Activated CD4-positive, alpha-beta memory T cell treated with anti-CD3 and anti-CD28 coated beads for 36 hours (primary cell): ENCODE measurements at regions not wholly inside any gene's neighbourhood (a gene's known extent, or its start where the extent isn't known, plus 50 kb on each side); places are given as distances from the start of the nearest gene placed in this dataset.

Experiments used
- CTCF ChIA-PET: fragments of 350-600 bp; sonication (Branson Sonifier 250); formaldehyde crosslinking; loops from one replicate; lab custom pipeline; 2021; ENCODE audit warnings: antibody characterized with exemption, inconsistent platforms; lab: Charles Lee
- POLR2A ChIA-PET: fragments of 350-600 bp; sonication (Branson Sonifier 250); formaldehyde crosslinking; loops from one replicate; lab custom pipeline; 2021; ENCODE audit warnings: antibody characterized with exemption; lab: Charles Lee
- DNase-seq: peaks from one replicate; pipeline ENCODE4 v3.0.0-alpha.2; 2020
- H3K27ac Mint-ChIP-seq: one replicate; pipeline ENCODE4 v1.8.0; 2021; ENCODE audit warnings: mixed read lengths
- H3K27me3 Mint-ChIP-seq: one replicate; pipeline ENCODE4 v1.8.0; 2021; ENCODE audit warnings: mixed read lengths
- H3K36me3 Mint-ChIP-seq: one replicate; pipeline ENCODE4 v1.8.0; 2021; ENCODE audit warnings: mixed read lengths
- H3K4me1 Mint-ChIP-seq: one replicate; pipeline ENCODE4 v1.8.0; 2021; ENCODE audit warnings: low read depth, mixed read lengths
- H3K4me3 Mint-ChIP-seq: one replicate; pipeline ENCODE4 v1.8.0; 2021; ENCODE audit warnings: mild to moderate bottlenecking, mixed read lengths
- H3K9me3 Mint-ChIP-seq: one replicate; pipeline ENCODE4 v1.8.0; 2021; ENCODE audit warnings: mixed read lengths
- intact Hi-C: fragments of 100-400 bp; cut with micrococcal nuclease; formaldehyde crosslinking; loops from one replicate; pipeline ENCODE4 v1.15.1; 2023

- Mint-ChIP-seq H3K27me3 (peaks cover 8% of the 10 kb centered on the region), H3K4me1 (peaks cover 14% of the 10 kb centered on the region), H3K9me3 (no peaks in the 10 kb centered on the region), H3K36me3 (no peaks in the 10 kb centered on the region), H3K27ac (no peak overlapping the region), H3K4me3 (no peak overlapping the region)
- POLR2A ChIA-PET = no interaction called here
- DNase-seq = no peak
- CTCF ChIA-PET = interaction anchor here (0.9 kb wide), 1 partner anchor 15 kb away, joined by 3 read pairs; no protein-coding TSS in a partner anchor
- intact Hi-C loops = no loop called here
Observed at GRCh38 chr3:72536206-72536877, 311.9 kb downstream of the SHQ1 start.

- no peak overlapping the region for H3K27ac Mint-ChIP-seq
- H3K9me3 Mint-ChIP-seq = no peaks in the 10 kb centered on the region
- peaks cover 14% of the 10 kb centered on the region for H3K4me1 Mint-ChIP-seq
- no peak overlapping the region for H3K4me3 Mint-ChIP-seq
- DNase-seq = no peak
- intact Hi-C loops = no loop called here
- ChIA-PET CTCF (interaction anchor here (0.9 kb wide), 1 partner anchor 15 kb away, joined by 3 read pairs; no protein-coding TSS in a partner anchor), POLR2A (no interaction called here)
- peaks cover 11% of the 10 kb centered on the region for H3K27me3 Mint-ChIP-seq
- H3K36me3 Mint-ChIP-seq = no peaks in the 10 kb centered on the region
Observed at GRCh38 chr3:72535772-72536171, 312.5 kb downstream of the SHQ1 start.

DNA sequence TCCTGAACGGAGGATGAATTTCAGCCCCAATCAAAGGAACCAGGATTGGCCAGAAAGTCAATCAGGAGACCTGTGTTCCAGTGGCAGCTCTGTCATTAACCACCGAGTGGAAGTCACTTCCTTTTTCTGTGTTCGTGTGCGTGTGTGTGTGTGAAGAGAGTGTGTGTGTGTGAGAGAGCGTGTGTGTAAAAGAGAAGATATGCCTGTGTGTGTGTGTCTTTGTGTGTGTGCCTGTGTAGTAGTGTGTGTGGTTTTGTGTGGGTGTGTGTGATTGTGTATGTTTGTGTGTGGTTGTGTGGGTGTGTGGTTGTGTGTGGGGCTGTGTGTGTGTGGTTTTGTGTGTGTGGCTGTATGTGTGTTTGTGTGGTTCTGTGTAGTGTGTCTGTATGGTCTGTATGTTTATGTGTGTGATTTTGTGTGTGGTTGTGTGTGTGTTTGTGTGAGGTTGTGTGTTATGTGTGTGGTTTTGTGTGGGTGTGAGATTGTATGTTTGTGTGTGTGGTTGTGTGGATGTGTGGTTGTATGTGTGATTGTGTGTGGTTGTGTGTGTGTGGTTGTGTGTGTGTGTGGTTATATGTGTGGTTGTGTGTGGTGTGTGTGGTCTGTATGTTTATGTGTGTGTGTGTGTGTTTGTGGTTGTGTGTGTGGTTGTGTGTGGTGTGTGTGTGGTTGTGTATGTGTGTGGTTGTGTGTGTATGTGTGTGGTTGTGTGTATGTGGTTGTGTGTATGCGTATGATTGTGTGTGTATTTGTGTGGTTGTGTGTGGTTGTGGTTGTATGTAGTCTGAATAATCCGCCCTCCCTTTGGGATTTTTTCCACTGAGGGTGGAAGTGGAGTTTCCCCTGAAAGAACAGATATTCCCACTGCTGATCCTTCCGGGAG is 314.4 kb downstream of the SHQ1 start:
- no peaks in the 10 kb centered on the region for H3K9me3 Mint-ChIP-seq
- no peak for DNase-seq
- H3K4me1 Mint-ChIP-seq = peaks cover 12% of the 10 kb centered on the region
- peak overlapping the region; percentile 9 for H3K4me3 Mint-ChIP-seq
- intact Hi-C loops = no loop called here
- CTCF ChIA-PET = interaction anchor here (0.6 kb wide), 1 partner anchor 50 kb away, joined by 3 read pairs; no protein-coding TSS in a partner anchor
- POLR2A ChIA-PET = no interaction called here
- H3K27ac Mint-ChIP-seq = no peak overlapping the region
- H3K36me3 Mint-ChIP-seq = no peaks in the 10 kb centered on the region
- H3K27me3 Mint-ChIP-seq = peaks cover 11% of the 10 kb centered on the region

DNA sequence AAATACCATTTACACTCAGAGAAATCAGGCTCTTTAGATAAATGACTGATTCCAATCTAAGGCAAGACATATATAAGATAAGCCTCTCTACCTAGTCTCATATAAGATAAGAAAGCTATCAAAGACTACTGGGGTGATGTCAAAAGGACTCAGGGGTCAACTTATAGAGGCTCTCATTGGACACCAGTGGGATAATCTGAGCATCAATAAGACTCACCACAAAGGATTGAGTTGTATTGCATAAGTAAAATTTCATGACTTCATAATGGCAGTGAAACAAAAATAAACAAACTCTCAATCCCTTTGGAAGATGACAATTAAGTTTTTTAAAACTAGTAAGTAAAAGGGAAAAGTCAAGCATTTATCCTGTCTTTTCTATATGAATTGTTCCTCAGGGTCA is 317.8 kb downstream of the SHQ1 start:
- Mint-ChIP-seq H3K27ac (no peak overlapping the region), H3K4me3 (no peak overlapping the region), H3K9me3 (no peaks in the 10 kb centered on the region), H3K4me1 (peaks cover 5% of the 10 kb centered on the region), H3K27me3 (peaks cover 13% of the 10 kb centered on the region), H3K36me3 (no peaks in the 10 kb centered on the region)
- intact Hi-C loops = no loop called here
- ChIA-PET CTCF (no interaction called here), POLR2A (no interaction called here)
- DNase-seq = no peak

GRCh38 chr3:72529081-72529480 is 319.2 kb downstream of the SHQ1 start:
- no peak overlapping the region for H3K27ac Mint-ChIP-seq

DNA sequence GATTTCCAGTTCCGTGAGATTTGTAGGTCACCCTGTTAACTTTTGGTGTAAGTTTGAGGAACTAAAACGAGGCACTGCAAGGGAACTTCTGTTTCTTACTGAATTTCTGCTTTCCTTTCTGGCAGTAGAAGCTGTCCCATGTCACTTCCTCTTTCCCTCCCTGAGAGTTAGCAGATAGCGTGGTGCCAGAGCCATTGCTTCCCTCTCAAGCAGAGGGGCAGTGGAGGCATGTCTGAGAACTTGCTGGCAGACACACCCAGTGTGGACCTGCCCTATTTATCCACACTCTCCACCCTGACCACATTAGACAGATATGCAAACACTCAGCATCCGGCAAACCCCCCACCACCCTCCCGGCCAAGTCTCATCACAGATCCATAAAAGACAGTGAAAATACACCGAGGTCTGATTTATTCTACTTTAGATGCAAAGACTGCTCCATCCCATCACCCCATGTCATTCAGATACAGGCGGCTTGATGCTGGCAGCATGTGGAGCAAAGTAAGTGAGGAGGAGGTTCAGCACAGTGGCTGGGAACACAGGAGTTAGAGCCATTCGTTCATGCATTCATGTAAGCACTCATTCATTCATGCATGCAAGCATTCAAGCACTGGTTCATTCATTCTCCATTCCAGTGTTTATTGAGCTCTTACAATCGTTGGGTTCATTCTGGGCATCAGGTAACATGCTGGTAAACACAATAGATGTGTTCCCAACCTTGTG is 324.7 kb downstream of the SHQ1 start:
- POLR2A ChIA-PET = no interaction called here
- Mint-ChIP-seq H3K4me1 (peaks cover 44% of the 10 kb centered on the region), H3K9me3 (no peaks in the 10 kb centered on the region), H3K27me3 (peaks cover 3% of the 10 kb centered on the region), H3K27ac (no peak overlapping the region), H3K4me3 (no peak overlapping the region), H3K36me3 (no peaks in the 10 kb centered on the region)
- no peak for DNase-seq
- CTCF ChIA-PET = no interaction called here
- intact Hi-C loops = loop anchor here (5.0 kb wide), 2 partner anchors 96 to 299 kb away; no protein-coding TSS in a partner anchor

More at GRCh38 chr3:72529081-72529480, 319.2 kb downstream of the SHQ1 start:
- peaks cover 5% of the 10 kb centered on the region for H3K4me1 Mint-ChIP-seq
- POLR2A ChIA-PET = no interaction called here
- H3K4me3 Mint-ChIP-seq = no peak overlapping the region
- CTCF ChIA-PET = interaction anchor here (0.6 kb wide), 1 partner anchor 520 kb away, joined by 3 read pairs; no protein-coding TSS in a partner anchor
- intact Hi-C loops = no loop called here
- peaks cover 13% of the 10 kb centered on the region for H3K27me3 Mint-ChIP-seq
- no peaks in the 10 kb centered on the region for H3K36me3 Mint-ChIP-seq
- no peaks in the 10 kb centered on the region for H3K9me3 Mint-ChIP-seq
- no peak for DNase-seq

GRCh38 chr3:72520690-72521308 is 327.4 kb downstream of the SHQ1 start:
- no peaks in the 10 kb centered on the region for H3K9me3 Mint-ChIP-seq
- H3K36me3 Mint-ChIP-seq = no peaks in the 10 kb centered on the region
- peaks cover 44% of the 10 kb centered on the region for H3K4me1 Mint-ChIP-seq
- H3K27ac Mint-ChIP-seq = peak overlapping the region; percentile 92
- ChIA-PET POLR2A (interaction anchor here (0.6 to 2.1 kb wide), 13 partner anchors 22 to 1071 kb away, joined by 3 to 18 read pairs (median 4); no protein-coding TSS in a partner anchor), CTCF (interaction anchor here (1.0 to 1.7 kb wide), 2 partner anchors 15 to 38 kb away, joined by 3 to 7 read pairs; no protein-coding TSS in a partner anchor)
- H3K4me3 Mint-ChIP-seq = peak overlapping the region; percentile 22
- peak; percentile 87 for DNase-seq
- intact Hi-C loops = loop anchor here (1.0 to 5.0 kb wide), 14 partner anchors 18 to 538 kb away; no protein-coding TSS in a partner anchor
- H3K27me3 Mint-ChIP-seq = no peaks in the 10 kb centered on the region

DNA sequence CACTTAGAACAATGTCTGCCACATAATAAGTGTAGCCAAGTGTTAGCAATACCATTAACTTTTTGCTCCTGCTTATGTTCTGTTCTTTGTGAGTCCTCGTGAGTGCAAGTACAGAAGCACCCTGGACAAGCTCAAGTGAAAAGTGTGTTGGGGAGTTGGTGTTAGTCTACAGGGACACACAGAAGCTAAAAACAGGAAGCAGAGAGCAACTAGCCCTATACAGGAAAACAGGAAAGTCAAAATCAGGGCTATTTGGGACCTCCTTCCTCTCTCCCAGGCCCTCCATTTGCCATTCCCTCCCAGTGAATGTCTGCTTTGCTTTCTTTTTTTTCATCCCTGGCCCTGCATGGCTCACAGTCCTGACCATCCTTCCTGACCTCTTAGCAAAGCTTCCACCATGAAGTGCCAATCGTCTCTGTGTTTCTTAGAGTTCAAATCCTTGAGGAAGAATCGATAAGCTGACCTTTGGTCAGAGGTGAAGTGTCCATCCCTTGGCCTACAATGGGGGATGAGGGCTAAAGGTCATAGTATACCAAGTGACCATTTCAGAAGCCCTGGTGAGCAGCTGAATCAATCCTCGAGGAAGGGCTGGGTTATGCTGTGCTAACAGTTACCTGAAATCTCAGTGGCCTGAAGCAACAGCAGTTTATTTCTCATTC is 328.2 kb downstream of the SHQ1 start:
- H3K4me1 Mint-ChIP-seq = peaks cover 44% of the 10 kb centered on the region
- ChIA-PET POLR2A (interaction anchor here (0.6 to 2.1 kb wide), 9 partner anchors 21 to 107 kb away, joined by 3 to 18 read pairs (median 5); no protein-coding TSS in a partner anchor), CTCF (interaction anchor here (0.9 to 1.7 kb wide), 2 partner anchors 37 to 645 kb away, joined by 4 to 7 read pairs; no protein-coding TSS in a partner anchor)
- H3K27me3 Mint-ChIP-seq = no peaks in the 10 kb centered on the region
- intact Hi-C loops = loop anchor here (2.0 to 5.0 kb wide), 4 partner anchors 83 to 457 kb away; no protein-coding TSS in a partner anchor
- no peaks in the 10 kb centered on the region for H3K36me3 Mint-ChIP-seq
- peak overlapping the region; percentile 92 for H3K27ac Mint-ChIP-seq
- no peaks in the 10 kb centered on the region for H3K9me3 Mint-ChIP-seq
- no peak for DNase-seq
- no peak overlapping the region for H3K4me3 Mint-ChIP-seq

DNA sequence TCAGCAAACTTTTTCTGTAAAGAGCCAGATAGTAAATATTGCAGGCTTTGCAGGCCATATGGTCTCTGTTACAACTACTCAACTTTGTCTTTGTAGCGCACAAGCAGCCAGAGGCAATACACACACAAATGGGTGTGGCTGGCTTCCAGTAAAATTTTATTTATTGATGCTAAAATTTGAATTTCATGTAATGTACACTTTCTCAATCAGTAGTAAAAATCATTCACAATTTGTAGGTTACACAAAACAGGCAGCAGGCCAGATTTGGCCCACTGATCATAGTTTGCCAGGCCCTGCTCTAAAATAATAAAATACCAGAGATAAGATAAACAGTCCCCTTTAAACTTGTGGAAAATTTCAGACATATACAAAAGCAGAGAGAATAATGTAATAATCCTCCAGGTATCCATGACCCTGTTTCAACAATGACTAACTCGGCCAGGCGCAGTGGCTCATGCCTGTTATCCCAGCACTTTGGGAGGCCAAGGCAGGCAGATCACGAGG is 330.3 kb downstream of the SHQ1 start:
- H3K9me3 Mint-ChIP-seq = no peaks in the 10 kb centered on the region
- no peak overlapping the region for H3K27ac Mint-ChIP-seq
- no peaks in the 10 kb centered on the region for H3K36me3 Mint-ChIP-seq
- no peak overlapping the region for H3K4me3 Mint-ChIP-seq
- ChIA-PET POLR2A (no interaction called here), CTCF (no interaction called here)
- no peaks in the 10 kb centered on the region for H3K27me3 Mint-ChIP-seq
- DNase-seq = no peak
- intact Hi-C loops = no loop called here
- H3K4me1 Mint-ChIP-seq = peaks cover 33% of the 10 kb centered on the region

DNA sequence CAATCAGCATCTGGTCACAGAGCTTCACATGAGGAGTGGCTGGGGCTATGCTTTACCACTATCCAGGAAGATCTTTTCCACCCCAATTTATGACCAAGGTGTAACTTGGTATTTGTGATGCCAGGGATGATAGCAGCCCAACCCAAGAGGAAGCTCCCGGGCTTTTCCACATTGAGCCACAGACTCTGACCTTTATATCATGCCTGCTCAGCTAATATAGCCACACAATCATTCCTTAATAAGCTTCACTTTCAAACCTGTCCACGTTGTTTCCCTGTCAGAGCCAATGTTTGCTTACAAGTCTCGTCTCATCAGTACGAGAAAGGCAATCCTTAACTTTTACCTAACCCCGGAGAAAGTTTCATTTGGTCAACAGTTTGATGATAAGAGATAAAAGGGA is 330.9 kb downstream of the SHQ1 start:
- H3K4me1 Mint-ChIP-seq = peaks cover 28% of the 10 kb centered on the region
- H3K27ac Mint-ChIP-seq = no peak overlapping the region
- intact Hi-C loops = no loop called here
- ChIA-PET CTCF (no interaction called here), POLR2A (no interaction called here)
- no peak for DNase-seq
- H3K36me3 Mint-ChIP-seq = no peaks in the 10 kb centered on the region
- no peaks in the 10 kb centered on the region for H3K27me3 Mint-ChIP-seq
- no peak overlapping the region for H3K4me3 Mint-ChIP-seq
- no peaks in the 10 kb centered on the region for H3K9me3 Mint-ChIP-seq

DNA sequence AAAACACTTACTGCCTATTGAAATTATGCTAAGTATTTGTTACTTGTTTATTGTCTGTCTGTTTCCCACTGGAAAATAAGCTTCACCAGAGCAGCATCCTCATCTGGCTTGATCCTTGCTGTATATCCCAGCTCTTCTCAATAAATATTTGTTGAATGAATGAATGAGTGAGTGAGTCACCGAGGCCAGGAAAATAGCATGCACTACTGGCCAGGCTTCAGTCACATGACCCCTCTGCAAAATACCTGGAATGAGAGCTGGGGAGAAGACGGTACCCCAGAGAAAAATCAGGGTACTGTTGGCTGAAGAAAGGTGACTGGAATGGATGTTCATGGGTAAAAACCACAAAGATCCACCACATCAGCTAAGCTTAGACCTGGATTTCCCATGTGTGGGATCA is 331.9 kb downstream of the SHQ1 start:
- Mint-ChIP-seq H3K4me3 (no peak overlapping the region), H3K27me3 (no peaks in the 10 kb centered on the region), H3K27ac (no peak overlapping the region), H3K36me3 (no peaks in the 10 kb centered on the region), H3K4me1 (peaks cover 18% of the 10 kb centered on the region), H3K9me3 (no peaks in the 10 kb centered on the region)
- intact Hi-C loops = no loop called here
- DNase-seq = no peak
- ChIA-PET POLR2A (interaction anchor here (0.5 kb wide), 1 partner anchor 17 kb away, joined by 3 read pairs; no protein-coding TSS in a partner anchor), CTCF (no interaction called here)
